OCI-LY3 (cell line): ENCODE measurements at regions not wholly inside any gene's neighbourhood (a gene's known extent, or its start where the extent isn't known, plus 50 kb on each side); places are given as distances from the start of the nearest gene placed in this dataset.

ENCODE experiments used
- H2AFZ ChIP-seq: fragments of 200-600, 300-600 bp; shearing (Covaris generic); 2 replicates; pipeline ENCODE4 v1.6.0; 2014; ENCODE audit warnings: antibody characterized with exemption, low read depth, low read length
- H3K27ac ChIP-seq: fragments of 200-600, 300-600 bp; sonication (generic); 2 replicates; pipeline ENCODE4 v1.5.1; 2014; ENCODE audit warnings: mild to moderate bottlenecking, low read length, moderate library complexity, mixed read lengths
- H3K27me3 ChIP-seq: fragments of 200-600, 300-600 bp; sonication (generic); 2 replicates; pipeline ENCODE4 v1.6.1; 2014; ENCODE audit warnings: low read depth, low read length, mixed read lengths
- H3K36me3 ChIP-seq: fragments of 200-600, 300-600 bp; sonication (generic); replicated peaks from 2 replicates; pipeline ENCODE3; 2014; ENCODE audit warnings: low read depth, low read length, mixed read lengths
- H3K4me1 ChIP-seq: fragments of 300-600, 200-600 bp; sonication (generic); 2 replicates; pipeline ENCODE4 v1.6.1; 2014; ENCODE audit warnings: low read length, mixed read lengths
- H3K4me2 ChIP-seq: fragments of 200-600, 300-600 bp; sonication (generic); 2 replicates; pipeline ENCODE4 v1.6.1; 2014; ENCODE audit warnings: low read length, mixed read lengths
- H3K4me3 ChIP-seq: fragments of 300-600, 200-600 bp; sonication (generic); 2 replicates; pipeline ENCODE4 v1.5.1; 2014; ENCODE audit warnings: antibody characterized with exemption, mild to moderate bottlenecking, low read length, moderate library complexity
- H3K79me2 ChIP-seq: fragments of 300-600, 200-600 bp; shearing (Covaris generic); 2 replicates; pipeline ENCODE4 v1.6.1; 2014; ENCODE audit warnings: mild to moderate bottlenecking, low read length, mixed read lengths
- H3K9ac ChIP-seq: fragments of 300-600, 200-600 bp; shearing (Covaris generic); 2 replicates; pipeline ENCODE4 v1.6.0; 2014; ENCODE audit warnings: mild to moderate bottlenecking, low read length, moderate library complexity
- H3K9me3 ChIP-seq: fragments of 200-600, 300-600 bp; shearing (Covaris generic); 2 replicates; pipeline ENCODE4 v1.6.1; 2014; ENCODE audit warnings: low read length, mixed read lengths; ENCODE audit not compliant: insufficient read depth
- H4K20me1 ChIP-seq: fragments of 200-600, 300-600 bp; sonication (generic); 2 replicates; pipeline ENCODE4 v1.6.1; 2016; ENCODE audit warnings: low read length, mixed read lengths; ENCODE audit not compliant: insufficient read depth
- CTCF ChIP-seq: fragments of 200-600, 300-600 bp; sonication (generic); IDR thresholded peaks from 2 replicates; pipeline ENCODE4 v1.5.1; 2014; ENCODE audit warnings: antibody characterized with exemption, low read length, low read depth
- EZH2phosphoT487 ChIP-seq: fragments of 200-600 bp; shearing (Covaris generic); IDR thresholded peaks from 2 replicates; pipeline ENCODE4 v1.6.1; 2018; ENCODE audit warnings: antibody characterized with exemption, mixed run types, low read depth

GRCh38 chr17:72268431-72268830 is 147.6 kb downstream of the SOX9 start:
- no peak overlapping the region for H3K9ac ChIP-seq

DNA sequence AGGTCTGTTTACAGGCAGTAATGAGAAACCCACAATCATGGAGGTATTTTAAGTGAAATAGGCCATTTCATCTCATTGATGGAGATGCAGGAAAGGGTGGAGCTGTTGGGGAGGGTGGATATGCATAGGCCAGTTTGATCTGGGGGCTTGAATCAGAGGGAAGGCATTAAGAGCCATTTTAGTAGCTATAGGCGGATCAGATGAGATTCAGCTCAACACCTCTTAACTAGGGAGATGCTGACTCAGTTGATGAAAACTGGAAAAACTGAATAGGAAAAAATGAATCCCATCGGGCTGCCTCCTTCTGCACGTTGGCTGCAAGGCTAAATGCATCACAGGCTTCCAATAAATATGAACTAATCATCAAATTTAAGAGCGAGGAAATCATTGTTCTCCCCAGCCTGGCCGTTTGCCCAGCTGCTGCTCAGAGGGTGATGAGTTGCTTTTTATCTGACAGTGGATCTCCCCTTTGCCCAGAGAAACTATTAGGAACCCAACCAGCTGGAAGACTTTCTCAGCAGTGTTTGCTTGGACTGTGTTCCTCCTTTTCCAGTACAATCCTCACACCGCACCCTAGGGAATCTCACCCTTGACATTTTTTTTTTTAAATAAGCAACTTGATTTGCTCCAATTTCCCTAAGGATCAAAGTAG is 149.6 kb downstream of the SOX9 start:
- H3K4me3 ChIP-seq: no peak overlapping the region

More at GRCh38 chr17:72268431-72268830, 147.6 kb downstream of the SOX9 start:
- Histone ChIP-seq H3K4me1 (no peaks in the 10 kb centered on the region), H4K20me1 (no peaks in the 10 kb centered on the region), H3K36me3 (no peaks in the 10 kb centered on the region), H3K27ac (no peak overlapping the region), H3K4me2 (no peak overlapping the region), H3K79me2 (no peaks in the 10 kb centered on the region), H3K9me3 (no peaks in the 10 kb centered on the region), H2AFZ (no peak overlapping the region), H3K27me3 (peaks cover 3% of the 10 kb centered on the region; the same call in 1 of the 2 replicates), H3K4me3 (no peak overlapping the region)
- TF ChIP-seq CTCF: no peak
- no peak for TF ChIP-seq EZH2phosphoT487

DNA sequence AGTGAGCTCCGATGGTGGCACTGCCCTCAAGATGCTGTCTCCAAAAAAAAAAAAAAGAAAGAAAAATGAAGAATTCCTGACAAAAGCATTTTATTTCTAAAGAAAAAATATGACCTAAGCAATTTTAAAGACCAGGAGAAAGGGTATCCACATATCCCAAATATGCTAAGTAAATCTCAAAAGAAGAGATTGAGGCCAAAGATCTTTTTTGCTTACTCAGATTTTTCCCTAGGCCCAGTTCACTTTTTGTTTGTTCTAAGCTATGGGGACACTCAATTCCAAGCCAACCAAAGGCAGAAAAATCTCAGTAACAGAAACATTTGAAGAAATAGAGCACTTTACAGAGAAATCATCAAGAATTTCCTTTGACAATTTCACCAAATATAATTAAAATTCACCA is 150.8 kb downstream of the SOX9 start:
- no peak for TF ChIP-seq EZH2phosphoT487
- TF ChIP-seq CTCF: no peak
- Histone ChIP-seq H3K27ac (no peak overlapping the region), H2AFZ (no peak overlapping the region), H3K4me2 (no peak overlapping the region), H3K9ac (no peak overlapping the region), H3K36me3 (no peaks in the 10 kb centered on the region), H3K27me3 (no peaks in the 10 kb centered on the region), H3K9me3 (no peaks in the 10 kb centered on the region), H3K4me1 (no peaks in the 10 kb centered on the region), H4K20me1 (no peaks in the 10 kb centered on the region), H3K4me3 (no peak overlapping the region), H3K79me2 (no peaks in the 10 kb centered on the region)

More for the DNA sequence above, 149.6 kb downstream of the SOX9 start:
- Histone ChIP-seq H3K9ac (no peak overlapping the region), H4K20me1 (no peaks in the 10 kb centered on the region), H3K27me3 (peaks cover 3% of the 10 kb centered on the region; the same call in 1 of the 2 replicates), H3K4me2 (no peak overlapping the region), H2AFZ (no peak overlapping the region), H3K36me3 (no peaks in the 10 kb centered on the region), H3K9me3 (no peaks in the 10 kb centered on the region), H3K27ac (no peak overlapping the region), H3K79me2 (no peaks in the 10 kb centered on the region), H3K4me1 (no peaks in the 10 kb centered on the region)
- TF ChIP-seq EZH2phosphoT487 (no peak), CTCF (no peak)

- Histone ChIP-seq H3K4me3 (no peak overlapping the region), H3K36me3 (no peaks in the 10 kb centered on the region), H3K9me3 (no peaks in the 10 kb centered on the region), H3K4me2 (no peak overlapping the region), H3K4me1 (no peaks in the 10 kb centered on the region), H3K9ac (no peak overlapping the region), H2AFZ (no peak overlapping the region), H3K79me2 (no peaks in the 10 kb centered on the region), H4K20me1 (no peaks in the 10 kb centered on the region), H3K27ac (no peak overlapping the region), H3K27me3 (peaks cover 1% of the 10 kb centered on the region; the same call in 1 of the 2 replicates)
- TF ChIP-seq CTCF (no peak), EZH2phosphoT487 (no peak)
These were observed 152.7 kb downstream of the SOX9 start for GRCh38 chr17:72273289-72274056.
